H1 (cell line): ENCODE measurements at regions not wholly inside any gene's neighbourhood (a gene's known extent, or its start where the extent isn't known, plus 50 kb on each side); places are given as distances from the start of the nearest gene placed in this dataset.

Experiments
- CTCF ChIA-PET: fragments of 300-600 bp; sonication (Branson Sonifier 250); formaldehyde crosslinking; loops from one replicate; lab custom pipeline; 2021; ENCODE audit not compliant: partially characterized antibody; lab: Charles Lee
- POLR2A ChIA-PET: fragments of 300-600 bp; sonication (Branson Sonifier 250); formaldehyde crosslinking; loops from one replicate; lab custom pipeline; 2021; ENCODE audit warnings: inconsistent platforms; ENCODE audit not compliant: partially characterized antibody; lab: Charles Lee
- DNase-seq, 2 experiments: peaks; one replicate each; pipeline versions ENCODE4 v3.0.0 to v3.0.0-alpha.2; 2010 to 2022; ENCODE audit warnings: low spot score in 2 of 2, low read depth in 1 of 2, mixed read lengths in 1 of 2
- FAIRE-seq: peaks from 2 replicates; lab custom pipeline; 2011; peaks lifted over from hg19 to GRCh38; lab: Jason Lieb, UNC
- H2AFZ ChIP-seq: 2 replicates; pipeline ENCODE4 v1.8.1; 2012; ENCODE audit warnings: low read length, inconsistent platforms
- H2AK5ac ChIP-seq: 2 replicates; pipeline ENCODE4 v1.6.1; 2013; ENCODE audit warnings: low read depth, low read length
- H2BK120ac ChIP-seq: replicated peaks from 2 replicates; pipeline ENCODE3; 2013; ENCODE audit warnings: low read depth, low read length, inconsistent platforms
- H2BK12ac ChIP-seq: 2 replicates; pipeline ENCODE4 v1.6.1; 2013; ENCODE audit warnings: low read depth, low read length
- H2BK15ac ChIP-seq: 2 replicates; pipeline ENCODE4 v1.6.1; 2013; ENCODE audit warnings: low read length
- H2BK20ac ChIP-seq: 2 replicates; pipeline ENCODE4 v1.6.1; 2013; ENCODE audit warnings: low read length
- H2BK5ac ChIP-seq: 2 replicates; pipeline ENCODE4 v1.6.1; 2013; ENCODE audit warnings: low read depth, low read length
- H3K14ac ChIP-seq: 2 replicates; pipeline ENCODE4 v1.6.1; 2013; ENCODE audit warnings: inconsistent platforms; ENCODE audit not compliant: insufficient read length
- H3K18ac ChIP-seq: 2 replicates; pipeline ENCODE4 v1.6.1; 2013; ENCODE audit warnings: low read length; ENCODE audit errors: extremely low read depth
- H3K23ac ChIP-seq: 2 replicates; pipeline ENCODE4 v1.6.1; 2013; ENCODE audit warnings: inconsistent platforms; ENCODE audit not compliant: insufficient read length
- H3K23me2 ChIP-seq: 2 replicates; pipeline ENCODE4 v1.6.1; 2013; ENCODE audit warnings: low read depth, low read length
- H3K27ac ChIP-seq: 2 replicates; pipeline ENCODE4 v1.6.1; 2011; ENCODE audit warnings: low read depth, low read length, inconsistent platforms
- H3K27me3 ChIP-seq, 4 experiments: replicated peaks in 1 of 4; 1 replicate in 1 of 4; 2 replicates in 3 of 4; pipeline versions ENCODE4 v1.6.1 to v1.8.1; 2011 to 2013; ENCODE audit warnings: low read length in 3 of 4, mild to moderate bottlenecking in 3 of 4, inconsistent platforms in 2 of 4, mixed read lengths in 2 of 4, moderate library complexity in 1 of 4; ENCODE audit not compliant: control insufficient read depth in 3 of 4, insufficient read depth in 3 of 4; ENCODE audit errors: extremely low read depth in 1 of 4
- H3K36me3 ChIP-seq, 4 experiments: 2 replicates each; pipeline versions ENCODE4 v1.6.1 to v1.8.1; 2011 to 2013; ENCODE audit warnings: mild to moderate bottlenecking in 4 of 4, low read length in 3 of 4, moderate library complexity in 2 of 4, control low read depth in 1 of 4, inconsistent platforms in 1 of 4; ENCODE audit not compliant: insufficient read depth in 4 of 4, control insufficient read depth in 2 of 4
- H3K4ac ChIP-seq: replicated peaks from 2 replicates; pipeline ENCODE3; 2013; ENCODE audit warnings: low read length, low read depth, mixed read lengths, inconsistent platforms; ENCODE audit not compliant: insufficient read length
- H3K4me1 ChIP-seq, 4 experiments: replicated peaks in 1 of 4; 1 replicate in 1 of 4; 2 replicates in 3 of 4; pipeline versions ENCODE4 v1.6.1 to v1.8.1; 2011 to 2013; ENCODE audit warnings: low read length in 3 of 4, inconsistent platforms in 2 of 4, mixed read lengths in 1 of 4; ENCODE audit not compliant: insufficient read depth in 4 of 4, control insufficient read depth in 3 of 4
- H3K4me2 ChIP-seq, 2 experiments: 2 replicates each; pipeline versions ENCODE4 v1.6.1 to v1.8.1; 2011 to 2013; ENCODE audit warnings: low read depth in 2 of 2, low read length in 2 of 2, control low read depth in 1 of 2, inconsistent platforms in 1 of 2, mild to moderate bottlenecking in 1 of 2; ENCODE audit not compliant: insufficient read depth in 1 of 2
- H3K4me3 ChIP-seq, 4 experiments: fragments of 200-600, 300-600 bp in 1 of 4; sonication (generic), shearing (Covaris generic), sonication (Bioruptor Twin) in 1 of 4; 2 replicates each; pipeline versions ENCODE4 v1.5.1 to v1.8.1; 2011 to 2016; ENCODE audit warnings: low read length in 4 of 4, low read depth in 3 of 4, control low read depth in 2 of 4, inconsistent platforms in 2 of 4, mild to moderate bottlenecking in 2 of 4, mixed read lengths in 1 of 4, moderate library complexity in 1 of 4; ENCODE audit not compliant: insufficient read depth in 2 of 4; ENCODE audit errors: extremely low read depth in 1 of 4
- H3K56ac ChIP-seq: replicated peaks from 2 replicates; pipeline ENCODE3; 2013; ENCODE audit warnings: low read depth, mild to moderate bottlenecking, mixed read lengths, low read length, inconsistent platforms; ENCODE audit not compliant: insufficient read length
- H3K79me1 ChIP-seq: 2 replicates; pipeline ENCODE4 v1.6.1; 2013; ENCODE audit warnings: low read depth, low read length, control low read depth
- H3K79me2 ChIP-seq, 2 experiments: 2 replicates each; pipeline versions ENCODE4 v1.6.1 to v1.8.1; 2012 to 2013; ENCODE audit warnings: low read length in 2 of 2, mild to moderate bottlenecking in 2 of 2, inconsistent platforms in 1 of 2; ENCODE audit not compliant: insufficient read depth in 2 of 2, control insufficient read depth in 1 of 2
- H3K9ac ChIP-seq, 4 experiments: replicated peaks in 1 of 4; 1 replicate in 1 of 4; 2 replicates in 3 of 4; pipeline versions ENCODE4 v1.6.1 to v1.8.1; 2011 to 2013; ENCODE audit warnings: low read depth in 3 of 4, low read length in 3 of 4, control low read depth in 2 of 4, mild to moderate bottlenecking in 2 of 4, moderate library complexity in 2 of 4, inconsistent platforms in 1 of 4; ENCODE audit errors: extremely low read depth in 1 of 4
- H3K9me3 ChIP-seq, 2 experiments: 2 replicates each; pipeline versions ENCODE4 v1.6.1 to v1.8.1; 2012 to 2013; ENCODE audit warnings: mild to moderate bottlenecking in 2 of 2, moderate library complexity in 2 of 2, control low read depth in 1 of 2, inconsistent platforms in 1 of 2, low read depth in 1 of 2, low read length in 1 of 2, mixed read lengths in 1 of 2; ENCODE audit not compliant: insufficient read depth in 2 of 2
- H4K20me1 ChIP-seq, 2 experiments: replicated peaks in 1 of 2; 2 replicates each; pipeline versions ENCODE3 to v1.8.1; 2011 to 2013; ENCODE audit warnings: inconsistent platforms in 2 of 2, low read length in 2 of 2, mild to moderate bottlenecking in 1 of 2; ENCODE audit not compliant: insufficient read depth in 2 of 2, control insufficient read depth in 1 of 2
- H4K5ac ChIP-seq: 2 replicates; pipeline ENCODE4 v1.6.1; 2013; ENCODE audit warnings: low read length, low read depth, mixed read lengths, inconsistent platforms; ENCODE audit not compliant: insufficient read length
- H4K8ac ChIP-seq: 2 replicates; pipeline ENCODE4 v1.8.0; 2013; ENCODE audit warnings: mild to moderate bottlenecking, moderate library complexity, low read length, inconsistent platforms; ENCODE audit not compliant: insufficient read depth; ENCODE audit errors: extremely low read depth
- H4K91ac ChIP-seq: replicated peaks from 2 replicates; pipeline ENCODE3; 2013; ENCODE audit warnings: low read length, mixed read lengths, inconsistent platforms; ENCODE audit not compliant: insufficient read length
- ASH2L ChIP-seq: fragments of 200-600, 300-600 bp; sonication (generic); IDR thresholded peaks from one replicate; pipeline ENCODE4 v1.7.1; 2017; ENCODE audit warnings: low read length
- EP300 ChIP-seq, 2 experiments: IDR thresholded peaks; 1 replicate in 1 of 2; 2 replicates in 1 of 2; pipeline ENCODE4 v1.6.1; 2011 to 2012; ENCODE audit warnings: low read depth in 2 of 2, low read length in 2 of 2, mild to moderate bottlenecking in 2 of 2, borderline replicate concordance in 1 of 2, inconsistent platforms in 1 of 2, moderate library complexity in 1 of 2
- MAX ChIP-seq: IDR thresholded peaks from 2 replicates; pipeline ENCODE4 v1.6.1; 2012; ENCODE audit warnings: inconsistent platforms
- RNF2 ChIP-seq: fragments of 200-900, 300-1000 bp; sonication (generic); IDR thresholded peaks from 2 replicates; pipeline ENCODE4 v1.7.1; 2016; ENCODE audit warnings: borderline replicate concordance, low read depth, mild to moderate bottlenecking, antibody characterized with exemption, low read length; ENCODE audit not compliant: poor library complexity, severe bottlenecking; ENCODE audit errors: missing control alignments
- SUZ12 ChIP-seq: fragments of 200-600 bp; sonication (generic); IDR thresholded peaks from 2 replicates; pipeline ENCODE4 v1.6.1; 2012; ENCODE audit warnings: mild to moderate bottlenecking, inconsistent platforms, low read length, moderate library complexity, mixed read lengths
- USF2 ChIP-seq: IDR thresholded peaks from 2 replicates; pipeline ENCODE4 v1.6.1; 2011; ENCODE audit warnings: low read length, improper control_type of control experiment
- WGBS, 2 experiments: shearing (Covaris generic) in 1 of 2; methylation state at CpG; one replicate each; pipeline versions ENCODE4 v1.1.6 to v1.1.7; 2013 to 2015; ENCODE audit warnings: low lambda C conversion rate in 2 of 2, mixed read lengths in 2 of 2, inconsistent platforms in 1 of 2, low coverage in 1 of 2, missing lambda C conversion rate in 1 of 2; ENCODE audit not compliant: insufficient replicate concordance in 2 of 2, insufficient coverage in 1 of 2, insufficient read length in 1 of 2; ENCODE audit errors: extremely low coverage in 1 of 2, missing lambda C conversion rate in 1 of 2; 5-methylcytosine and 5-hydroxymethylcytosine counted together

- H2BK12ac ChIP-seq: no peak overlapping the region
- no peak overlapping the region for H2BK5ac ChIP-seq
- H3K14ac ChIP-seq: no peak overlapping the region
- H3K4me1 ChIP-seq: no peaks in the 10 kb centered on the region
- CTCF ChIA-PET: interaction anchor here (0.6 to 0.9 kb wide), 2 partner anchors 269 to 606 kb away, joined by 3 read pairs; no protein-coding TSS in a partner anchor
- H3K4me2 ChIP-seq: no peak overlapping the region
- 0 out of 4 replicates have a peak, but pooled peaks cover 0 to under 1% of the 10 kb centered on the region in 2 experiments for H3K9me3 ChIP-seq
- no peak overlapping the region for H3K4me3 ChIP-seq
- no peak overlapping the region for H2AK5ac ChIP-seq
- H2BK15ac ChIP-seq: no peak overlapping the region
- no peak for TF ChIP-seq USF2
- no peak for TF ChIP-seq MAX
- no peak for TF ChIP-seq ASH2L
- no peak for TF ChIP-seq RNF2
- no peak for TF ChIP-seq EP300 (IDR thresholded peaks at IDR 0.05; ENCODE audit: borderline replicate concordance in 1 of 2, low read depth in 2 of 2, low read length in 2 of 2)
- no peak for TF ChIP-seq SUZ12
- H3K23me2 ChIP-seq: no peaks in the 10 kb centered on the region; the same call in 1 of the 2 replicates
- H3K27me3 ChIP-seq: no peaks in the 10 kb centered on the region; a peak in 1 of 7 replicates
- H3K79me1 ChIP-seq: no peaks in the 10 kb centered on the region
- H2BK120ac ChIP-seq: no peak overlapping the region
- H3K79me2 ChIP-seq: no peaks in the 10 kb centered on the region
- no peak overlapping the region for H3K23ac ChIP-seq
- H2AFZ ChIP-seq: no peak overlapping the region
- no peak overlapping the region for H2BK20ac ChIP-seq
- no peaks in the 10 kb centered on the region for H3K36me3 ChIP-seq
- no peak overlapping the region for H3K27ac ChIP-seq
- 91% methylated on average over 9 of the region's 9 CpGs; no CpG with 5 or more reads in 1 of the 2 experiments for WGBS, 2 experiments
- POLR2A ChIA-PET: no interaction called here
- no peak overlapping the region for H3K4ac ChIP-seq
- FAIRE-seq (no peak), DNase-seq (no peak)
- H3K9ac ChIP-seq: no peak overlapping the region
- no peak overlapping the region for H4K5ac ChIP-seq
- no peak overlapping the region for H3K56ac ChIP-seq
- no peak overlapping the region for H4K8ac ChIP-seq
- no peaks in the 10 kb centered on the region for H4K20me1 ChIP-seq
- no peak overlapping the region for H4K91ac ChIP-seq
- H3K18ac ChIP-seq: no peak overlapping the region
Measured at GRCh38 chr21:35333831-35334618, 284.9 kb upstream of the RUNX1 start.
